ENCODE measurements at regions not wholly inside any gene's neighbourhood (a gene's known extent, or its start where the extent isn't known, plus 50 kb on each side); places are given as distances from the start of the nearest gene placed in this dataset.

- in situ Hi-C loops (cut with HindIII; ENCODE audit: low sequenced_read_pairs) = no loop called here
- no peak overlapping the region for H3K4me3 ChIP-seq (ENCODE audit: low read depth, low read length)
- no peak for TF ChIP-seq CTCF (IDR thresholded peaks at IDR 0.05; ENCODE audit: low read depth, low read length, missing control alignments)
Observed at GRCh38 chr22:47298017-47298785, 535.8 kb downstream of the TBC1D22A start.

GRCh38 chr22:47297261-47298016 is 535.0 kb downstream of the TBC1D22A start:
- in situ Hi-C loops (cut with HindIII; ENCODE audit: low sequenced_read_pairs) = no loop called here
- no peak for TF ChIP-seq CTCF (IDR thresholded peaks at IDR 0.05; ENCODE audit: low read depth, low read length, missing control alignments)
- DNase-seq (ENCODE audit: low read depth) = no peak
- no peak overlapping the region for H3K4me3 ChIP-seq (ENCODE audit: low read depth, low read length)

More at GRCh38 chr22:47298017-47298785, 535.8 kb downstream of the TBC1D22A start:
- no peak for DNase-seq (ENCODE audit: low read depth)

- TF ChIP-seq CTCF (IDR thresholded peaks at IDR 0.05; ENCODE audit: low read depth, low read length, missing control alignments) = no peak
- in situ Hi-C loops (cut with HindIII; ENCODE audit: low sequenced_read_pairs) = no loop called here
Observed at GRCh38 chr22:47296405-47297260, 534.2 kb downstream of the TBC1D22A start.

GRCh38 chr22:47295982-47296381 is 533.5 kb downstream of the TBC1D22A start:
- no peak for TF ChIP-seq CTCF (IDR thresholded peaks at IDR 0.05; ENCODE audit: low read depth, low read length, missing control alignments)
- in situ Hi-C loops (cut with HindIII; ENCODE audit: low sequenced_read_pairs) = no loop called here
- no peak overlapping the region for H3K4me3 ChIP-seq (ENCODE audit: low read depth, low read length)
- DNase-seq (ENCODE audit: low read depth) = no peak

More at GRCh38 chr22:47296405-47297260, 534.2 kb downstream of the TBC1D22A start:
- no peak for DNase-seq (ENCODE audit: low read depth)
- no peak overlapping the region for H3K4me3 ChIP-seq (ENCODE audit: low read depth, low read length)

GRCh38 chr22:47295226-47295901 is 532.9 kb downstream of the TBC1D22A start:
- TF ChIP-seq CTCF (IDR thresholded peaks at IDR 0.05; ENCODE audit: low read depth, low read length, missing control alignments) = no peak
- DNase-seq (ENCODE audit: low read depth) = no peak
- in situ Hi-C loops (cut with HindIII; ENCODE audit: low sequenced_read_pairs) = no loop called here
- H3K4me3 ChIP-seq (ENCODE audit: low read depth, low read length) = no peak overlapping the region

- TF ChIP-seq CTCF (IDR thresholded peaks at IDR 0.05; ENCODE audit: low read depth, low read length, missing control alignments) = no peak
- no peak overlapping the region for H3K4me3 ChIP-seq (ENCODE audit: low read depth, low read length)
- no peak for DNase-seq (ENCODE audit: low read depth)
- in situ Hi-C loops (cut with HindIII; ENCODE audit: low sequenced_read_pairs) = no loop called here
Observed at GRCh38 chr22:47294576-47294975, 532.1 kb downstream of the TBC1D22A start.
